A673 (cell line): ENCODE measurements at regions not wholly inside any gene's neighbourhood (a gene's known extent, or its start where the extent isn't known, plus 50 kb on each side); places are given as distances from the start of the nearest gene placed in this dataset.
A peak's percentile ranks its signal among the peaks of the same experiment; 100 is the strongest.

Experiments used
- BruUV-seq: library from RNA; stranded (reverse); fragments of 400-500 nt; replicated peaks from 2 replicates; lab custom pipeline; 2021; lab: Mats Ljungman, UMichigan
- CTCF ChIA-PET: fragments of 300-600 bp; sonication (Branson Sonifier 250); formaldehyde crosslinking; loops from one replicate; lab custom pipeline; 2022; ENCODE audit warnings: antibody characterized with exemption; lab: Charles Lee
- POLR2A ChIA-PET: fragments of 300-600 bp; sonication (Branson Sonifier 250); formaldehyde crosslinking; loops from one replicate; lab custom pipeline; 2022; ENCODE audit warnings: antibody characterized with exemption; ENCODE audit not compliant: low non-redundant PET; lab: Charles Lee
- DNase-seq: peaks from one replicate; pipeline ENCODE4 v3.0.0-alpha.2; 2015; ENCODE audit warnings: low spot score
- H3K27ac ChIP-seq: fragments of 200-600 bp; sonication (generic); 2 replicates; pipeline ENCODE4 v1.5.1; 2016; ENCODE audit warnings: mixed run types, low read depth, mild to moderate bottlenecking, mixed read lengths, antibody characterized with exemption, low read length; ENCODE audit not compliant: poor library complexity, severe bottlenecking
- H3K27me3 ChIP-seq: fragments of 200-600 bp; sonication (generic); replicated peaks from 2 replicates; pipeline ENCODE4 v1.6.1; 2017; ENCODE audit warnings: mixed run types, low read depth, mild to moderate bottlenecking, mixed read lengths, antibody characterized with exemption, low read length; ENCODE audit not compliant: insufficient read depth, poor library complexity
- H3K36me3 ChIP-seq: fragments of 200-600 bp; sonication (generic); 2 replicates; pipeline ENCODE4 v1.6.1; 2016; ENCODE audit warnings: mixed run types, mild to moderate bottlenecking, mixed read lengths, antibody characterized with exemption, low read length; ENCODE audit not compliant: insufficient read depth, poor library complexity, severe bottlenecking
- H3K4me1 ChIP-seq: fragments of 200-600 bp; sonication (generic); 2 replicates; pipeline ENCODE4 v1.6.1; 2017; ENCODE audit warnings: mixed run types, mild to moderate bottlenecking, mixed read lengths, antibody characterized with exemption, low read length; ENCODE audit not compliant: insufficient read depth, poor library complexity, severe bottlenecking
- H3K4me3 ChIP-seq: fragments of 200-600 bp; sonication (generic); 2 replicates; pipeline ENCODE4 v1.5.1; 2016; ENCODE audit warnings: low read depth, mixed run types, mild to moderate bottlenecking, mixed read lengths, low read length; ENCODE audit not compliant: poor library complexity, severe bottlenecking
- H3K9me3 ChIP-seq: fragments of 200-600 bp; sonication (generic); 2 replicates; pipeline ENCODE4 v1.6.1; 2016; ENCODE audit warnings: mixed run types, low read depth, mild to moderate bottlenecking, mixed read lengths, antibody characterized with exemption, low read length; ENCODE audit not compliant: poor library complexity, severe bottlenecking
- EZH2 ChIP-seq: fragments of 200-600 bp; sonication (generic); IDR thresholded peaks from 2 replicates; pipeline ENCODE4 v1.6.1; 2017; ENCODE audit warnings: borderline replicate concordance, low read depth, mild to moderate bottlenecking, mixed read lengths, antibody characterized with exemption, low read length; ENCODE audit not compliant: poor library complexity, severe bottlenecking
- intact Hi-C: fragments of 100-400 bp; cut with micrococcal nuclease; formaldehyde crosslinking; loops from one replicate; pipeline ENCODE4 v1.10.0; 2022; ENCODE audit not compliant: unreplicated experiment
- TF ChIP-seq, protein P1 (sequence below): fragments of 300-800, 200-600 bp; sonication (generic); conservative IDR thresholded peaks from 2 replicates; pipeline ENCODE4 v1.5.1; 2017; ENCODE audit warnings: low read depth, mild to moderate bottlenecking, antibody characterized with exemption, low read length, moderate library complexity, mixed read lengths

DNA sequence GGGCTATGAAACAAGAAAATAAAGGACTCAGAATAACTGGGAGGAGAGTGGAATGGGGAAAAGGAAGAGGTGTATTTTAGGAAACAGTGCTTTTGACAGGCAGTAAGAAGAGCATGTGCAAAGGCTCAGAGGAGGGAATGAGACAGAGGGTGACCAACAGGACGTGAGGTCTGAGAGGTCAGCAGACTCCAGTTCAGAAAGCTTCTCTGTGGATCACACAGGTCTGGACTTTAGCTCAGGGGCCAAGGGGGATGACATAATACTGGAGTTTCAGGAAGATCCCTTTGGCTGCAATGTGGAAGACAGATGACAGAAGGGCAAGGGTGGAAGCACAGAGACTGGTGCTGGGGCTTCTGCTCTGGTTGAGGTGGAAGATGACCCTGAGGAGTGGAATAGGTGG, 489.9 kb upstream of the CDH5 start:
- H3K4me1 ChIP-seq, result peaks cover 10% of the 10 kb centered on the region
- POLR2A ChIA-PET, result no interaction called here
- CTCF ChIA-PET, result no interaction called here
- no peaks in the 10 kb centered on the region for H3K9me3 ChIP-seq
- no peak for DNase-seq
- BruUV-seq, result no TSS peak
- intact Hi-C loops, result no loop called here
- H3K36me3 ChIP-seq, result no peaks in the 10 kb centered on the region
- H3K27ac ChIP-seq, result no peak overlapping the region
- TF ChIP-seq, protein P1, sequence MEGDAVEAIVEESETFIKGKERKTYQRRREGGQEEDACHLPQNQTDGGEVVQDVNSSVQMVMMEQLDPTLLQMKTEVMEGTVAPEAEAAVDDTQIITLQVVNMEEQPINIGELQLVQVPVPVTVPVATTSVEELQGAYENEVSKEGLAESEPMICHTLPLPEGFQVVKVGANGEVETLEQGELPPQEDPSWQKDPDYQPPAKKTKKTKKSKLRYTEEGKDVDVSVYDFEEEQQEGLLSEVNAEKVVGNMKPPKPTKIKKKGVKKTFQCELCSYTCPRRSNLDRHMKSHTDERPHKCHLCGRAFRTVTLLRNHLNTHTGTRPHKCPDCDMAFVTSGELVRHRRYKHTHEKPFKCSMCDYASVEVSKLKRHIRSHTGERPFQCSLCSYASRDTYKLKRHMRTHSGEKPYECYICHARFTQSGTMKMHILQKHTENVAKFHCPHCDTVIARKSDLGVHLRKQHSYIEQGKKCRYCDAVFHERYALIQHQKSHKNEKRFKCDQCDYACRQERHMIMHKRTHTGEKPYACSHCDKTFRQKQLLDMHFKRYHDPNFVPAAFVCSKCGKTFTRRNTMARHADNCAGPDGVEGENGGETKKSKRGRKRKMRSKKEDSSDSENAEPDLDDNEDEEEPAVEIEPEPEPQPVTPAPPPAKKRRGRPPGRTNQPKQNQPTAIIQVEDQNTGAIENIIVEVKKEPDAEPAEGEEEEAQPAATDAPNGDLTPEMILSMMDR, result no peak
- TF ChIP-seq EZH2, result no peak
- no peak overlapping the region for H3K4me3 ChIP-seq
- no peaks in the 10 kb centered on the region for H3K27me3 ChIP-seq

DNA sequence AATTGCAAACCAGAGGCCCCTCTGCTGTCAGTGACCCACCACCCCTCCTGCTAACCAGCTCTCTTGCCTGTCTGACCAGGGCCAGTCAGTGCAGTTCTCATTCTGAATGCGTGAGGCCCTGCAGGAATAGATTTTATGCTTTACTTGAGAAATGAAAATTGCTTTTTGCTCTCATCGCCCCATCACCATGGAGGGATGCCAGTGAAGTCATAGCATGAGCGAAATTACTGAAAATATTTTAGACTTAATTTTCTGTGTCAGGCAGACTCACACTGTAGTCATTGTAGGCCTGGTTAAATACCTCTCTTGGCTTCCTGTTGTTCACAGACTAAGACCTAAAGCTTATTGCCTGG, 490.5 kb upstream of the CDH5 start:
- POLR2A ChIA-PET, result interaction anchor here (0.6 kb wide), 1 partner anchor 33 kb away, joined by 3 read pairs; no protein-coding TSS in a partner anchor
- H3K36me3 ChIP-seq, result no peaks in the 10 kb centered on the region
- TF ChIP-seq EZH2, result no peak
- TF ChIP-seq, protein P1, result no peak
- H3K9me3 ChIP-seq, result no peaks in the 10 kb centered on the region
- no peak for DNase-seq
- intact Hi-C loops, result no loop called here
- no peaks in the 10 kb centered on the region for H3K27me3 ChIP-seq
- no peak overlapping the region for H3K4me3 ChIP-seq
- no TSS peak for BruUV-seq
- peaks cover 10% of the 10 kb centered on the region for H3K4me1 ChIP-seq
- CTCF ChIA-PET, result no interaction called here
- H3K27ac ChIP-seq, result no peak overlapping the region

DNA sequence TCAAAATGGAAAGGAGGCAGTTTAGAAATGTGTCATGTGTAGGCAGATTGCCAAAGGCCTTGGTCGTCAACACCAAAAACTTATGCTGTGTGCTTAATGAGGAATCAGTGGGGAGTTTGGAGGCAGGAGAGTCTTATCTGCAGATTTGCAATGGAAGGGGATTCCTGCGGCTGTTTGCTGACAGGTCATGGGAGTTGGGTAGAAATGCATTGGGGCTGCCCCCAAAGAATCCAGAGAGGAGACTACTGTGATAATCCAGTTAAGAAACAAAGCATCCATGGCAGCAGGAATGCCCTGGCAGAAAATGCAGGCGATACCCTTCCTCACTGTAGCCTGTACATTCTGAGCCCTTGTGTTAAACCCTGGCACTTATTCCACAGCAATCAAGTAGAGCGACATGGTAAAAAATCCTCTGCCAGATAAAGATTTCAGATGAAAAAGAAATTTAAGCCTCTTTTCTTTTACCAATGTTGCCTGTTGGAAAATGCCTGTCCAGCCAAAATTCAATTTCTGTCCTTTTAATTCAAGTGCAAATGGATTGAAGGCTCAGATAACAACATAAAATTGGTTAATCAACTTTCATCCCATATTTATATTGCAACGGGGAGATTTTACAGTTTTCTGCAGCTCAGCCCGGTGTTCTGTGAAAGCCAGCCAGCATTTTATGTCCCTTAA, 491.0 kb upstream of the CDH5 start:
- CTCF ChIA-PET, result no interaction called here
- Histone ChIP-seq H3K9me3 (no peaks in the 10 kb centered on the region), H3K27ac (no peak overlapping the region), H3K36me3 (no peaks in the 10 kb centered on the region), H3K4me1 (peaks cover 10% of the 10 kb centered on the region), H3K27me3 (no peaks in the 10 kb centered on the region), H3K4me3 (no peak overlapping the region)
- no TSS peak for BruUV-seq
- intact Hi-C loops, result no loop called here
- no peak for TF ChIP-seq EZH2
- TF ChIP-seq, protein P1, result no peak
- POLR2A ChIA-PET, result interaction anchor here (0.6 kb wide), 1 partner anchor 34 kb away, joined by 3 read pairs; no protein-coding TSS in a partner anchor
- DNase-seq, result peak; percentile 25
